ENCODE measurements at regions not wholly inside any gene's neighbourhood (a gene's known extent, or its start where the extent isn't known, plus 50 kb on each side); places are given as distances from the start of the nearest gene placed in this dataset.
A peak's percentile ranks its signal among the peaks of the same experiment; 100 is the strongest.
"Not testable (repeated sequence)": the region's sequence is repeated elsewhere in the genome, so short reads cannot be mapped to it uniquely, and the experiment has no call there.

- DNase-seq (ENCODE audit: low spot score in 2 of 2); H3K27me3 ChIP-seq; H3K36me3 ChIP-seq; H3K4me3 ChIP-seq; H3K9me3 ChIP-seq; H3K4me1 ChIP-seq: not testable (repeated sequence)
- 51 to 76% methylated on average over 3 to 4 of the region's 4 CpGs for WGBS, 2 donors
- H3K27ac ChIP-seq, result peak overlapping the region in 1 of 4 donors; percentile 20
Observed at GRCh38 chr2:94576486-94576885, 294.7 kb upstream of the TEKT4 start.

DNA sequence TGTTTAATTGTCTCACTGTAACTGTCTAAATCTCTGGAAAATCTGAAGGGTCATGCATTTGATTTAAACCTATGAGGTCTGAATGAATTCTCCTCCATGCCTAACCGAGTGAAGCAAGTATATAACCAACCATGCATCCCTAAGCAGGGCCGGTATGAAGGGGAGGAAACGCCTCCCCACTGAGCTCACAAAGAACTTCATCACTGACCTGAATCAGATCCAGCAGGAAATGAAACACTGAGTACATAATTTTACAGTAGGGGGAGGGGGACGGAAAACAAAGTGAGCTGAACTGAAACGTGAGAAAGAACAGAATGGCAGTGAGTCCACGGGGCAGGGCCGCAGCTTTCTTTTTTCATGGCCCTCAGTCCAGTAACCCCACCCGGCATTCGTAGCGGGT lies 294.1 kb upstream of the TEKT4 start:
- WGBS, 2 donors, result 39 to 45% methylated on average over 7 of the region's 10 CpGs
- DNase-seq (ENCODE audit: low spot score in 2 of 2); H3K27ac ChIP-seq; H3K4me3 ChIP-seq; H3K9me3 ChIP-seq; H3K36me3 ChIP-seq; H3K27me3 ChIP-seq; H3K4me1 ChIP-seq: not testable (repeated sequence)

- 95 to 97% methylated on average over 6 of the region's 6 CpGs for WGBS, 2 donors
- H3K4me3 ChIP-seq; DNase-seq (ENCODE audit: low spot score in 2 of 2); H3K27me3 ChIP-seq; H3K36me3 ChIP-seq; H3K9me3 ChIP-seq; H3K27ac ChIP-seq: not testable (repeated sequence)
- H3K4me1 ChIP-seq, result peaks cover 0 to 14% (median 0%) of the 10 kb centered on the region in 4 donors
Observed at GRCh38 chr2:94579221-94579620, 292.0 kb upstream of the TEKT4 start.

GRCh38 chr2:94583081-94583723 lies 288.0 kb upstream of the TEKT4 start:
- WGBS, 2 donors, result 32 to 51% methylated on average over 8 of the region's 8 CpGs
- not testable (repeated sequence) for H3K4me3 ChIP-seq, H3K27me3 ChIP-seq, H3K9me3 ChIP-seq, H3K4me1 ChIP-seq, H3K36me3 ChIP-seq
- DNase-seq (ENCODE audit: low spot score in 2 of 2), result peak in 1 of 2 donors; percentile 25
- H3K27ac ChIP-seq, result peak overlapping the region in 2 of 4 donors; percentile 80 to 85
- peak; percentile 66 to 91 for TF ChIP-seq EP300 (IDR thresholded peaks at IDR 0.05)

GRCh38 chr2:94584569-94584968 lies 286.7 kb upstream of the TEKT4 start:
- not testable (repeated sequence) for H3K4me3 ChIP-seq; DNase-seq (ENCODE audit: low spot score in 2 of 2); H3K4me1 ChIP-seq; H3K9me3 ChIP-seq; H3K27me3 ChIP-seq; H3K36me3 ChIP-seq
- H3K27ac ChIP-seq, result peak overlapping the region in 2 of 4 donors; percentile 50 to 68
- 91% methylated on average over 1 of the region's 1 CpG; no CpG with 5 or more reads in 1 of the 2 donors for WGBS, 2 donors

- WGBS, 2 donors, result 64 to 70% methylated on average over 8 to 14 of the region's 14 CpGs
- H3K36me3 ChIP-seq, H3K4me1 ChIP-seq, H3K9me3 ChIP-seq, H3K27me3 ChIP-seq, H3K4me3 ChIP-seq: not testable (repeated sequence)
- H3K27ac ChIP-seq, result peak overlapping the region in 1 of 4 donors; percentile 15
- TF ChIP-seq CTCF (IDR thresholded peaks at IDR 0.05), result peak; percentile 21 to 62 (median 56)
- DNase-seq (ENCODE audit: low spot score in 2 of 2), result peak in 1 of 2 donors; percentile 23
Observed at GRCh38 chr2:94586032-94586982, 284.9 kb upstream of the TEKT4 start.

DNA sequence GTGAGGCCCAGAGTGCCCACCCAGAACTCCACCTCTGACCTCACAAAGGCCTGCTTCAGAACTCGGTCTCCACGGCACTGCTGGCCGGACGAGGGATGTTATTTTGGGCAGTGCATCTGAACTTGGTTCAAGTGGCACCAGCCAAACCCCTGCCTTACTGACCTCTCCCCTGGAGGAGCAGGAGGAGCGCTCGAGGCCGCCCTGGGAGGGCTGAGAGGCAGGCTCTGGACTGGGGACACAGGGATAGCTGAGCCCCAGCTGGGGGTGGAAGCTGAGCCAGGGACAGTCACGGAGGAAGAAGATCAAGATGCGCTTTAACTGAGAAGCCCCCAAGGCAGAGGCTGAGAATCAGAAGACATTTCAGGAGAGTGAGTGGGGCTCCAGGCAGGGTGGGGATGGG lies 284.2 kb upstream of the TEKT4 start:
- not testable (repeated sequence) for H3K9me3 ChIP-seq; DNase-seq (ENCODE audit: low spot score in 2 of 2); H3K27me3 ChIP-seq; H3K36me3 ChIP-seq; H3K4me1 ChIP-seq; H3K4me3 ChIP-seq
- WGBS, 2 donors, result 71 to 76% methylated on average over 6 to 9 of the region's 9 CpGs
- H3K27ac ChIP-seq, result peak overlapping the region in 1 of 4 donors; percentile 15

DNA sequence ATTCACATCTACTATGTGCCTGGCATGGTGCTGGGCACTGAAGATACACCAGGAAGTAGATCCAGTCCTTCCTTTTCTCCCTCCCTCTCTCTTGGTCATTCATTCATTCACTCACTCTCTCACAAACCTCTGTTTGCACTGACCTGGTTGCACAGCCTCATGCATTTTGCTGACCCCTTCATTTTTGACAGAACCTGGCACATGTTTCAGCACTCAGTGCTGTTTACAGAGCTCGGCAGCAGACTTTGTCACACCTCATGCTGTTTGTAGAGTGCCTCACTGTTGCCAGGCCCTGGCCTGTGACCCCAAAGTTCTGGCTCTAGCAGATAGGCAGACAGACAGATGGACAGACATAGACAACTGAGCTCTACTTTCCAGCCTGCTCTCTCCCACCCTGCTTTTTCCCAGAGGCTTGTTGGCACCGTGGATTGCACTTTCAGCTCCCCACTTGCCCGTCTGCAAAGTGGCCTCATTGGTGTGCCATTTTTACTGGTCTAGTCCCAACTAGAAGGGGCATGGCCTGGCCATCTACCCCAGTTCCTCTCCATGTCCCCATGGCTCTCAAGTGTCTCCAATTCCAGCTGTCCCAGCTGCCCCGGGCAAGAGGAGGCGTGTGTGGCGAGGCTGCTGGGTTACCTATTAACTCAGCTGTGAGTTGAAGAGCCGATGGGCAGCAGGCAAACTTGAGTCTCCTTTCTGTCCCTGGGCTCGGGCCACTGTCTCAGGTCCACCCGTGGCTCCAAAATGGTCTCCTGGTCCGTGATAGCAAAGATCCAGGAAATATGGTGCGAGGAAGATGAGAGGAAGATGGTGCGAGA lies 277.0 kb upstream of the TEKT4 start:
- H3K9me3 ChIP-seq; H3K27ac ChIP-seq; DNase-seq (ENCODE audit: low spot score in 2 of 2); H3K4me3 ChIP-seq; H3K27me3 ChIP-seq; H3K4me1 ChIP-seq; H3K36me3 ChIP-seq: not testable (repeated sequence)
- 83 to 87% methylated on average over 11 to 12 of the region's 12 CpGs for WGBS, 2 donors

- WGBS, 2 donors, result 79 to 82% methylated on average over 6 of the region's 6 CpGs
- H3K27me3 ChIP-seq; H3K27ac ChIP-seq; H3K36me3 ChIP-seq; H3K9me3 ChIP-seq; H3K4me3 ChIP-seq; DNase-seq (ENCODE audit: low spot score in 2 of 2); H3K4me1 ChIP-seq: not testable (repeated sequence)
Observed at GRCh38 chr2:94595956-94596355, 275.3 kb upstream of the TEKT4 start.

- 43 to 48% methylated on average over 8 to 9 of the region's 9 CpGs for WGBS, 2 donors
Observed at GRCh38 chr2:94598075-94598713, 273.0 kb upstream of the TEKT4 start.

DNA sequence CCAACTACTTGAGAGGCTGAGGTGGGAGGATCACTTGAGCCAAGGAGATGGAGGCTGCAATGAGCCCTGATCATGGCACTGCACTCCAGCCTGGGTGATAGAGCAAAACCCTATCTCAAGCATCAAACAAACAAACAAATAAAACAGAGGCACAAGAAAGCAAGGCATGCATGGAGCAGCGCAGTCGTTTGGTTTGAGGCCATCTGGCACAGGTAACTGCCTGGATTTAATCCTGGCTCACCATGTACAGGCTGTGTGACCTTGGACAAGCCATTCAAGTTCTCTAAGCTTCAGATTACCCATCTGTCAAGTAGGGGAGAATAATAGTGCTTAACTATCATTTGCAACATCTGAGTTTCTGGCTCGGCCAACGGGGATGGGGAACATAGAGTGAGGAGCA lies 270.3 kb upstream of the TEKT4 start:
- not testable (repeated sequence) for H3K9me3 ChIP-seq; H3K36me3 ChIP-seq; DNase-seq (ENCODE audit: low spot score in 2 of 2); H3K4me1 ChIP-seq; H3K27me3 ChIP-seq; H3K4me3 ChIP-seq; H3K27ac ChIP-seq
- WGBS, 2 donors, result 81 to 97% methylated on average over 2 to 3 of the region's 4 CpGs

More at GRCh38 chr2:94598075-94598713, 273.0 kb upstream of the TEKT4 start:
- H3K36me3 ChIP-seq; H3K27ac ChIP-seq; H3K4me1 ChIP-seq; DNase-seq (ENCODE audit: low spot score in 2 of 2); H3K27me3 ChIP-seq; H3K9me3 ChIP-seq; H3K4me3 ChIP-seq: not testable (repeated sequence)

Measured in tibial nerve (tissue), 4 donors.